ENCODE measurements at regions not wholly inside any gene's neighbourhood (a gene's known extent, or its start where the extent isn't known, plus 50 kb on each side); places are given as distances from the start of the nearest gene placed in this dataset.
"Not testable (repeated sequence)": the region's sequence is repeated elsewhere in the genome, so short reads cannot be mapped to it uniquely, and the experiment has no call there.

GRCh38 chr21:19489930-19490329, 1086.3 kb upstream of the TMPRSS15 start:
- DNase-seq (ENCODE audit: extremely low read depth, low read depth) = no peak

GRCh38 chr21:19490481-19490880, 1086.9 kb upstream of the TMPRSS15 start:
- no peak for DNase-seq (ENCODE audit: extremely low read depth, low read depth)

- not testable (repeated sequence) for DNase-seq (ENCODE audit: extremely low read depth, low read depth)
Measured at GRCh38 chr21:19493437-19494241, 1090.1 kb upstream of the TMPRSS15 start.

GRCh38 chr21:19501115-19501514, 1097.5 kb upstream of the TMPRSS15 start:
- DNase-seq (ENCODE audit: extremely low read depth, low read depth) = no peak

DNA sequence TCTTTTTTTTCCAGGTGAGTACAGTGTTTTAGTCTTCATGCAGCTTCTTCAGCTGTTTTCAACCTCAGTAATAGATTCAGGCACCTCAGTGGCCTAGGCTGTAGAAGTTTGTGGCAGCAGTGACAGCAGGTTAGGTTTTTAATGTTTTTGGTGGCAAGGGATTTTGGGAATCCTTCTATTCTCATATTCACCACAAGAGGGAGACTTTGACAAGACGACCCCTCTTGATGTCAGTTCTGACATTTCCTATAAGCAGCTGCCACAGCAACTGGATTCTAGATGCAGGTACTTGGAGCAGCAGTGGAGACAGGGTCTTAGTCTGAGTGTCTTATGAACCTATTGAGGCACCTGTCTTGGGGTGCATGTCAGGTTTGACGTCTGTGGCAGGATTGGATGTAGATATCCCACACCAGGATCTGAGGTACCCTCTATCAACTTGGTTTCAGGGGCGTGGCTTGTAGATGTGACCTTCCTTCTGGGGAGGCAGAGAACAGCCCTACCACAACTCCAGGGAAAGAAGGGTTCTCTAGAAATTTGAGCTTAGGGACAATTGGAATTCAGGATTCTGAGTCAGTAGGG, 1104.2 kb upstream of the TMPRSS15 start:
- no peak for DNase-seq (ENCODE audit: extremely low read depth, low read depth)

DNA sequence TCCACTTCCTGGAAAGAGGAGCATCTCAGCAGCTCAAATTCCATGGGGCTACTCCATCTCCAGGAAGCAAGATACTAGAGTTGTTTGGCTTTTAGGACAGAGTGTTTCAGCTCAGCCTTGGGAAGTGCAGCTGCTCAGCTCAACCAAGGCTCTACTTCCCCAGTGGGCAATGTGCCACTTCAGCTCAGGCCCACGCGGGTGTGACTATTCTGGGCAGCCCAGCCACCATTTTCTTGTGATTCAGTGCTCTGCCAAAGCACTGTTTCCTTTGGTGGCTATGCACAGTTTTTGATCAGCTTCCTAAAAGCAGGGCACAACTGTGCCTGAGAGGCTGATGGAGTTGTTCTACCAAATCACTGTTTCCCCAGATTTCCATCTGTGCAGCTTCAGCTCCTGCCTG, 1104.9 kb upstream of the TMPRSS15 start:
- no peak for DNase-seq (ENCODE audit: extremely low read depth, low read depth)

- DNase-seq (ENCODE audit: extremely low read depth, low read depth) = no peak
Measured at GRCh38 chr21:19508844-19509243, 1105.3 kb upstream of the TMPRSS15 start.

GRCh38 chr21:19510057-19510456, 1106.5 kb upstream of the TMPRSS15 start:
- DNase-seq (ENCODE audit: extremely low read depth, low read depth) = no peak

- DNase-seq (ENCODE audit: extremely low read depth, low read depth) = no peak
Measured at GRCh38 chr21:19510653-19511052, 1107.1 kb upstream of the TMPRSS15 start.

- DNase-seq (ENCODE audit: extremely low read depth, low read depth) = no peak
Measured at GRCh38 chr21:19522381-19522780, 1118.8 kb upstream of the TMPRSS15 start.

- no peak for DNase-seq (ENCODE audit: extremely low read depth, low read depth)
Measured at GRCh38 chr21:19523061-19523460, 1119.5 kb upstream of the TMPRSS15 start.

GRCh38 chr21:19523746-19524145, 1120.2 kb upstream of the TMPRSS15 start:
- peak; percentile 2 for DNase-seq (ENCODE audit: extremely low read depth, low read depth)

GRCh38 chr21:19529031-19529430, 1125.4 kb upstream of the TMPRSS15 start:
- DNase-seq (ENCODE audit: extremely low read depth, low read depth) = no peak

DNA sequence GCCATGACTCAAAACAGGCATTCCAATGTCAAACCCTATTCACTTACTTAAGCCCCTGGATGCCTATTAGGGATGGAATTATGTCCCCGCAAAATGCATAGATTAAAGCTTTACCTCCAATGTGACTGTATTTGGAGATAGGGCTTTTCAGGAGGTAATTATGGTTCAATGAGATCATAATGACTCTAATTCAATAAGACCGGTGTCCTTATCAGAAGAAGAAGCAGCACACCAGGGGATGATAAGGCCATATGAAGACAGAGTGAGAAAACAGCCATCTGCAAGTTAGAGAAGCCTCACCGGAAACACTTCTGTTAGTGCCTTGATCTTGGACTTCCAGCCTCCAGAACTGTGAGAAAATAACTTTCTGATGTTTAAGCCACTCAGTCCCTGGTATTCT, 1131.8 kb upstream of the TMPRSS15 start:
- DNase-seq (ENCODE audit: extremely low read depth, low read depth) = no peak

DNA sequence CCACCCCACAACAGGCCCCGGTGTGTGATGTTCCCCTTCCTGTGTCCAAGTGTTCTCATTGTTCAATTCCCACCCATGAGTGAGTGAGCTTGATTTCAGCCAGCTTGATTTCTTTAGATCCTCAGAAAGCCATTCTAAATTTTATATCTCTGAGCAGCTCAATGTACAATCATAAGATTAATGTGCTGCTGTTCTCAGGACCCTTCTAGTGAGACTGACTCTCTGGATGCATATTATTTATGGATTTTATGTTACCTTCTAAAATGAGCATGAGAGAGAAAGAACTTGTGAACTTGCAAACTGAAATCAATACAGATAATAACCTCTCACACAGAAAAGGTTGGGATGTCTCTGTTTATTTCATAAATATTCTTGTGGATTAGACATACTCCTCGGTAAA, 1133.5 kb upstream of the TMPRSS15 start:
- no peak for DNase-seq (ENCODE audit: extremely low read depth, low read depth)

GRCh38 chr21:19540287-19540686, 1136.7 kb upstream of the TMPRSS15 start:
- DNase-seq (ENCODE audit: extremely low read depth, low read depth) = no peak

DNA sequence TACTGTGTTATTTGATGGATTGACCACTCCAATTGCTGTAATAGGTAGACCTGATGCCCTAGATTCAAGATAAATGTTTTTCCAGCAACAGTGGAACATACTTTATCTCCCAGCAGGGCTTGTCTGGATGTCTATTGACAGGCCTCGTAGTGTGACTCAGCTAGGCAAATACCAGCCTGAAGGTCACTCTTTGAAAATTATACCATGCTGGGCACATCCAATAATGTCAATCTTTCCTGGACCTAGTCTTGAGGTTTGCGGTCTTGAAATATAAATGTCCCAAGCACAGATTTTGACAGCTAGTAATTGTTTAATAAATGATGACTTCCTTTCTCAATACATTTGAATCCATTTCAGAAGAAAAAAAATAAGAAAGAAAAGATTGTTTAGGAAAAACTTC, 1138.0 kb upstream of the TMPRSS15 start:
- DNase-seq (ENCODE audit: extremely low read depth, low read depth) = peak; percentile 15

DNA sequence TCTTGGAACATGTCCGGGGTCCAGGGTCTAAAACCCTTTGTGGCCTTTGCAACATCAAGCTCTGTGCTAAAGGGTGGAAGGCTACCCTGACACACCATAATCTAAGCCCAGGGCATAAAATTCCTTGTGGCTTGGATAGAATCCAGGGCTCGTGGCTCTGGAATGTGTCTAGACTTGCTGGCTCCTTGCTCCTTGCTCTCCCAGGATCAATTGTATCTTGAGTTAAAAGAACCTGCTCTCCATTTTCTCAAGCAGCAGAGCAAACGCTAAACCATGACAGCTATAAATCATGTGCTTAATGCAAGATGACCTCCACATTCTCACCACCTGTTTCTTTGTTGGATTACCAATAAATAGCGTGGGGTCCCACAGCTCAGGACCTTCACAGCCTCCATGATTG, 1140.9 kb upstream of the TMPRSS15 start:
- DNase-seq (ENCODE audit: extremely low read depth, low read depth) = not testable (repeated sequence)

GRCh38 chr21:19547951-19548840, 1144.6 kb upstream of the TMPRSS15 start:
- no peak for DNase-seq (ENCODE audit: extremely low read depth, low read depth)

DNA sequence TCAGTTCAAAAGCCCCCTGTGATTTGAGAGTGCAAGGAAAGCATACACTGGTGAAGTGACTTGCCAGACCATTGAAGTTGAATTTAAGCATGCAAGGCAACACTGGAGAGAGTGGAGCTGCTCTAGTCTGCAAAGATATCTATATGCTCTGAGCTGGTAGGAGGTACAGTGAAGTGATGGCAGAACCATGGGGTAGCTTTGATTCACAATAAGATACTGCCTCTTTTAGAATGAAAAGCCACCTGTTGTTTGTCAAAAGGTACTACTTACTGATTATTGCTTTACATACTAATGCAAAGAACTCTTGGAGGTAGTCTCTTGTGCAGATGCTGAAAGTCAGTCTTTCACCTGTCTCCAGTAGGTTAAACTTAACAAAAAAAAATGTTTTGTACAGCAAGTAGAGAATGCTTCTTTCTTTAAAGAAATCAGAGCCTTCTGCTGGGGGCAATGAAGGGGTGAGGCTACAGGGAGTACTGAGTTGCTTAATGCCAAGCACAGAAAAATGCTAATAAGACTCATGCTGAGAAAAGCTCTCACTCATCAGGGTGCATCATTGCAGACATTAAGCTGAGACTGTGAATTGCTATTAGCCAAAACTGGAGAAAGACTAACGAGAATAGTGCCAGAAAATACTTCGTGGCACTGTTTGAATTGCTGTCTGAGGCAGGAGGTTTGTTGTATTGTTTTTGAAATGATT, 1150.5 kb upstream of the TMPRSS15 start:
- DNase-seq (ENCODE audit: extremely low read depth, low read depth) = no peak

DNA sequence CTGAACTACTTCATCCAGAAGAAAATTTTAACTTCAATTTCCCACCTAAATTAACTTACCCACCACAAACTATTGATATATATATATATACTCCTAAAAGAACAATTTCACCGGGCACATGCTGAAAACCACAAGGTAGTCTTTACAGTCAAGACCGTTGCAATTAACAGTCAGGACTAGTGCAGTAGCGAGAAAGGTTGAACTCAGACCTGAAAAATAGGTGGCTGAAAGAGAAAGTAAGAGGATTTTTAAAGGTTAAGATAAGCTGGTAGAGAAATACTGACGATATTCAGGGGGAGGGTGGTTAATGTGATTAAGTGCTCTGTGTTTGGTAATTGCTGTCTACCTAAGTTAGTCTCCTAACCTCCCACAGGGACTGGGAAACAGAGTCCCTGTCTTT, 1153.5 kb upstream of the TMPRSS15 start:
- DNase-seq (ENCODE audit: extremely low read depth, low read depth) = no peak

Data from NCI-H460 (cell line).